Ovary (tissue), 7 donors: ENCODE measurements at regions not wholly inside any gene's neighbourhood (a gene's known extent, or its start where the extent isn't known, plus 50 kb on each side); places are given as distances from the start of the nearest gene placed in this dataset.

Experiments used
- DNase-seq, 5 donors: peaks; one replicate each; pipeline ENCODE4 v3.0.0-alpha.2; 2019 to 2020
- H3K27ac ChIP-seq, 2 donors: fragments of 200-600 bp; one replicate each; pipeline versions ENCODE4 v1.5.1 to v1.8.0; 2019 to 2022
- H3K27me3 ChIP-seq: fragments of 200-600 bp; one replicate; pipeline ENCODE4 v1.8.0; 2022
- H3K36me3 ChIP-seq: fragments of 200-600 bp; sonication (generic); one replicate; pipeline ENCODE4 v1.5.1; 2019
- H3K4me1 ChIP-seq: one replicate; pipeline ENCODE4 v1.8.1; 2013; ENCODE audit warnings: mild to moderate bottlenecking, moderate library complexity; ENCODE audit not compliant: insufficient read depth
- H3K4me3 ChIP-seq: fragments of 200-600 bp; sonication (generic); one replicate; pipeline ENCODE4 v1.5.1; 2017
- H3K9me3 ChIP-seq, 2 donors: fragments of 200-600 bp in 1 of 2; sonication (generic) in 1 of 2; one replicate each; pipeline versions ENCODE4 v1.5.1 to v1.8.1; 2013 to 2019; ENCODE audit warnings: mild to moderate bottlenecking in 1 of 2, moderate library complexity in 1 of 2
- CTCF ChIP-seq, 3 donors: fragments of 450-650 bp in 2 of 3; fragments of 200-600 bp in 1 of 3; IDR thresholded peaks; one replicate each; pipeline versions ENCODE4 v1.5.1 to v1.8.0; 2016 to 2022; ENCODE audit warnings: antibody characterized with exemption in 3 of 3, mild to moderate bottlenecking in 1 of 3
- EP300 ChIP-seq: sonication (generic); formaldehyde crosslinking; IDR thresholded peaks from one replicate; pipeline ENCODE4 v1.6.1; 2017; ENCODE audit warnings: antibody characterized with exemption
- POLR2A ChIP-seq: fragments of 450-650 bp; IDR thresholded peaks from one replicate; pipeline ENCODE4 v1.6.1; 2017; ENCODE audit warnings: antibody characterized with exemption, mild to moderate bottlenecking, moderate library complexity
- WGBS, 3 donors: extraction: QIAGEN DNeasy Blood & Tissue Kit in 1 of 3; methylation state at CpG; one replicate each; pipeline versions ENCODE4 v1.1.5 to v1.1.7; 2013 to 2017; 5-methylcytosine and 5-hydroxymethylcytosine counted together
- intact Hi-C, 4 donors: fragments of 100-400 bp; cut with DNase I; formaldehyde crosslinking; loops; one replicate each; pipeline versions ENCODE4 v1.11.0 to v1.15.1; 2022 to 2023
- donor health status: DM: no; HTN: no; CAD: no; lungs with moderate emphysema.
- donor health status: DM: no; HTN: no; CAD: no.
- donor health status: Bipolar disorder and iron deficiency.
- donor health status: DM: no; HTN: no; CAD: no.
- donor health status: DM: yes; HTN: yes; CAD: no.

GRCh38 chr11:128164080-128164741 is 423.1 kb downstream of the ETS1 start:
- DNase-seq = no peak
- Histone ChIP-seq H3K36me3 (no peaks in the 10 kb centered on the region), H3K9me3 (no peaks in the 10 kb centered on the region), H3K27me3 (no peaks in the 10 kb centered on the region), H3K4me3 (no peak overlapping the region), H3K4me1 (no peaks in the 10 kb centered on the region), H3K27ac (no peak overlapping the region)
- 79 to 87% (median 82%) methylated on average over 6 of the region's 6 CpGs for WGBS, 3 donors
- TF ChIP-seq POLR2A = no peak
- TF ChIP-seq CTCF (IDR thresholded peaks at IDR 0.05) = no peak
- TF ChIP-seq EP300 = no peak
- intact Hi-C loops = no loop called here

- H3K9me3 ChIP-seq = no peaks in the 10 kb centered on the region
- 95 to 100% (median 100%) methylated on average over 1 of the region's 1 CpG for WGBS, 3 donors
- H3K36me3 ChIP-seq = no peaks in the 10 kb centered on the region
- H3K27me3 ChIP-seq = no peaks in the 10 kb centered on the region
- intact Hi-C loops = no loop called here
- H3K4me3 ChIP-seq = no peak overlapping the region
- TF ChIP-seq POLR2A (no peak), CTCF (IDR thresholded peaks at IDR 0.05) (no peak), EP300 (no peak)
- H3K4me1 ChIP-seq = no peaks in the 10 kb centered on the region
- no peak for DNase-seq
- no peak overlapping the region for H3K27ac ChIP-seq
Measured at GRCh38 chr11:128161994-128162393, 425.4 kb downstream of the ETS1 start.

GRCh38 chr11:128161436-128161835 is 425.9 kb downstream of the ETS1 start:
- TF ChIP-seq EP300 = no peak
- no peak for TF ChIP-seq POLR2A
- no peak for TF ChIP-seq CTCF (IDR thresholded peaks at IDR 0.05)
- Histone ChIP-seq H3K4me3 (no peak overlapping the region), H3K9me3 (no peaks in the 10 kb centered on the region), H3K36me3 (no peaks in the 10 kb centered on the region), H3K27me3 (no peaks in the 10 kb centered on the region), H3K27ac (no peak overlapping the region), H3K4me1 (no peaks in the 10 kb centered on the region)
- DNase-seq = no peak
- intact Hi-C loops = no loop called here
- 87 to 91% (median 88%) methylated on average over 1 of the region's 1 CpG for WGBS, 3 donors

GRCh38 chr11:128158860-128159259 is 428.5 kb downstream of the ETS1 start:
- no peak overlapping the region for H3K27ac ChIP-seq
- intact Hi-C loops = loop anchor here in 1 of 4 donors (5.0 kb wide), 1 partner anchor 673 kb away; no protein-coding TSS in a partner anchor
- H3K36me3 ChIP-seq = no peaks in the 10 kb centered on the region
- no peaks in the 10 kb centered on the region for H3K4me1 ChIP-seq
- no peaks in the 10 kb centered on the region for H3K27me3 ChIP-seq
- H3K4me3 ChIP-seq = no peak overlapping the region
- no peak for DNase-seq
- TF ChIP-seq POLR2A (no peak), CTCF (IDR thresholded peaks at IDR 0.05) (no peak), EP300 (no peak)
- WGBS, 3 donors = 90 to 95% (median 93%) methylated on average over 4 of the region's 4 CpGs
- H3K9me3 ChIP-seq = no peaks in the 10 kb centered on the region
